AG04450 (cell line): ENCODE measurements at regions not wholly inside any gene's neighbourhood (a gene's known extent, or its start where the extent isn't known, plus 50 kb on each side); places are given as distances from the start of the nearest gene placed in this dataset.

Source experiments
- CTCF ChIA-PET: fragments of 300-600, 350-600 bp; formaldehyde crosslinking; extraction: SDS; loops from one replicate; lab custom pipeline; 2022; ENCODE audit warnings: antibody characterized with exemption, inconsistent platforms; lab: Charles Lee
- POLR2A ChIA-PET: fragments of 350-600 bp; formaldehyde crosslinking; extraction: SDS; loops from one replicate; lab custom pipeline; 2021; ENCODE audit warnings: antibody characterized with exemption, inconsistent platforms; lab: Yijun Ruan, JAX
- DNase-seq: peaks from one replicate; pipeline ENCODE4 v3.0.0-alpha.2; 2011; ENCODE audit warnings: low read depth, low spot score
- H3K27ac ChIP-seq: one replicate; pipeline ENCODE4 v1.5.1; 2012; ENCODE audit warnings: low read depth, low read length, control low read depth
- H3K27me3 ChIP-seq: one replicate; pipeline ENCODE4 v1.6.0; 2012; ENCODE audit warnings: low read length; ENCODE audit not compliant: control insufficient read depth, insufficient read depth
- H3K4me3 ChIP-seq: 2 replicates; pipeline ENCODE4 v1.5.1; 2011; ENCODE audit warnings: mild to moderate bottlenecking, low read depth, low read length, control low read depth
- H3K9me3 ChIP-seq: 2 replicates; pipeline ENCODE4 v1.5.1; 2012; ENCODE audit warnings: low read length; ENCODE audit not compliant: control insufficient read depth, insufficient read depth
- CTCF ChIP-seq: IDR thresholded peaks from 2 replicates; pipeline ENCODE4 v1.5.1; 2011; ENCODE audit warnings: low read depth, low read length, control low read depth, inconsistent platforms

- peak overlapping the region; percentile 11 for H3K27ac ChIP-seq
- no peak for TF ChIP-seq CTCF
- no peak overlapping the region for H3K4me3 ChIP-seq
- DNase-seq, result no peak
- H3K27me3 ChIP-seq, result no peaks in the 10 kb centered on the region
- CTCF ChIA-PET, result no interaction called here
- POLR2A ChIA-PET, result no interaction called here
- H3K9me3 ChIP-seq, result peaks cover 4% of the 10 kb centered on the region; the same call in 1 of the 2 replicates
Measured at GRCh38 chr19:46958532-46958931, 61.1 kb upstream of the NPAS1 start.

GRCh38 chr19:46959894-46960556 lies 59.6 kb upstream of the NPAS1 start:
- TF ChIP-seq CTCF, result no peak
- H3K4me3 ChIP-seq, result no peak overlapping the region
- H3K9me3 ChIP-seq, result no peaks in the 10 kb centered on the region
- POLR2A ChIA-PET, result interaction anchor here (0.6 kb wide), 1 partner anchor 62 kb away, joined by 3 read pairs; no protein-coding TSS in a partner anchor
- CTCF ChIA-PET, result no interaction called here
- no peak overlapping the region for H3K27ac ChIP-seq
- H3K27me3 ChIP-seq, result no peaks in the 10 kb centered on the region
- DNase-seq, result no peak

- ChIA-PET POLR2A (no interaction called here), CTCF (interaction anchor here (0.5 to 0.6 kb wide), 2 partner anchors 50 to 53 kb away, joined by 4 to 5 read pairs; no protein-coding TSS in a partner anchor)
- no peak overlapping the region for H3K4me3 ChIP-seq
- H3K9me3 ChIP-seq, result no peaks in the 10 kb centered on the region
- peak overlapping the region; percentile 75 for H3K27ac ChIP-seq
- no peak for TF ChIP-seq CTCF
- no peak for DNase-seq
- H3K27me3 ChIP-seq, result no peaks in the 10 kb centered on the region
Measured at GRCh38 chr19:46962030-46962570, 57.5 kb upstream of the NPAS1 start.

- no peaks in the 10 kb centered on the region for H3K9me3 ChIP-seq
- ChIA-PET CTCF (no interaction called here), POLR2A (interaction anchor here (0.7 kb wide), 1 partner anchor 232 kb away, joined by 3 read pairs; no protein-coding TSS in a partner anchor)
- H3K27me3 ChIP-seq, result no peaks in the 10 kb centered on the region
- H3K4me3 ChIP-seq, result no peak overlapping the region
- peak overlapping the region; percentile 75 for H3K27ac ChIP-seq
- DNase-seq, result peak; percentile 66
- no peak for TF ChIP-seq CTCF
Measured at GRCh38 chr19:46963093-46963734, 56.4 kb upstream of the NPAS1 start.

- Histone ChIP-seq H3K9me3 (no peaks in the 10 kb centered on the region), H3K27ac (no peak overlapping the region), H3K4me3 (no peak overlapping the region), H3K27me3 (no peaks in the 10 kb centered on the region)
- ChIA-PET CTCF (no interaction called here), POLR2A (no interaction called here)
- DNase-seq, result no peak
- TF ChIP-seq CTCF, result no peak
Measured at GRCh38 chr19:46967578-46968032, 52.0 kb upstream of the NPAS1 start.
